GM18520 (cell line): ENCODE measurements at regions not wholly inside any gene's neighbourhood (a gene's known extent, or its start where the extent isn't known, plus 50 kb on each side); places are given as distances from the start of the nearest gene placed in this dataset.
A peak's percentile ranks its signal among the peaks of the same experiment; 100 is the strongest.

Experiments
- ATAC-seq: cut with Tn5 transposase; IDR thresholded peaks from one replicate; pipeline ENCODE4 v1.9.1; 2021; ENCODE audit not compliant: unreplicated experiment

GRCh38 chr13:79090552-79091124 lies 315.4 kb downstream of the RBM26 start:
- no peak for ATAC-seq

GRCh38 chr13:79084802-79085424 lies 321.1 kb downstream of the RBM26 start:
- ATAC-seq = no peak

GRCh38 chr13:79081942-79082341 lies 324.1 kb downstream of the RBM26 start:
- ATAC-seq = no peak

GRCh38 chr13:79079351-79079839 lies 326.7 kb downstream of the RBM26 start:
- no peak for ATAC-seq

GRCh38 chr13:79075703-79076102 lies 330.4 kb downstream of the RBM26 start:
- no peak for ATAC-seq

- no peak for ATAC-seq
Observed at GRCh38 chr13:79070343-79070974, 335.6 kb downstream of the RBM26 start.

- ATAC-seq = no peak
Observed at GRCh38 chr13:79062291-79062690, 343.8 kb downstream of the RBM26 start.

- ATAC-seq = no peak
Observed at GRCh38 chr13:79060216-79060615, 345.8 kb downstream of the RBM26 start.

- no peak for ATAC-seq
Observed at GRCh38 chr13:79056706-79057105, 349.3 kb downstream of the RBM26 start.

- no peak for ATAC-seq
Observed at GRCh38 chr13:79051472-79051871, 354.6 kb downstream of the RBM26 start.

GRCh38 chr13:79044415-79044814 lies 361.6 kb downstream of the RBM26 start:
- no peak for ATAC-seq

GRCh38 chr13:79043208-79043607 lies 362.8 kb downstream of the RBM26 start:
- ATAC-seq = no peak

GRCh38 chr13:79037197-79037596 lies 368.9 kb downstream of the RBM26 start:
- ATAC-seq = no peak

GRCh38 chr13:79034341-79034740 lies 371.7 kb downstream of the RBM26 start:
- no peak for ATAC-seq

GRCh38 chr13:79030513-79030912 lies 371.6 kb upstream of the OBI1 start:
- ATAC-seq = no peak

- ATAC-seq = no peak
Observed at GRCh38 chr13:79018166-79018565, 359.2 kb upstream of the OBI1 start.

- ATAC-seq = peak; percentile 59
Observed at GRCh38 chr13:79011179-79011578, 352.2 kb upstream of the OBI1 start.

- no peak for ATAC-seq
Observed at GRCh38 chr13:79003989-79004898, 345.3 kb upstream of the OBI1 start.

- no peak for ATAC-seq
Observed at GRCh38 chr13:78999494-78999893, 340.5 kb upstream of the OBI1 start.

- ATAC-seq = no peak
Observed at GRCh38 chr13:78998630-78999315, 339.8 kb upstream of the OBI1 start.
